ENCODE measurements at regions not wholly inside any gene's neighbourhood (a gene's known extent, or its start where the extent isn't known, plus 50 kb on each side); places are given as distances from the start of the nearest gene placed in this dataset.

DNA sequence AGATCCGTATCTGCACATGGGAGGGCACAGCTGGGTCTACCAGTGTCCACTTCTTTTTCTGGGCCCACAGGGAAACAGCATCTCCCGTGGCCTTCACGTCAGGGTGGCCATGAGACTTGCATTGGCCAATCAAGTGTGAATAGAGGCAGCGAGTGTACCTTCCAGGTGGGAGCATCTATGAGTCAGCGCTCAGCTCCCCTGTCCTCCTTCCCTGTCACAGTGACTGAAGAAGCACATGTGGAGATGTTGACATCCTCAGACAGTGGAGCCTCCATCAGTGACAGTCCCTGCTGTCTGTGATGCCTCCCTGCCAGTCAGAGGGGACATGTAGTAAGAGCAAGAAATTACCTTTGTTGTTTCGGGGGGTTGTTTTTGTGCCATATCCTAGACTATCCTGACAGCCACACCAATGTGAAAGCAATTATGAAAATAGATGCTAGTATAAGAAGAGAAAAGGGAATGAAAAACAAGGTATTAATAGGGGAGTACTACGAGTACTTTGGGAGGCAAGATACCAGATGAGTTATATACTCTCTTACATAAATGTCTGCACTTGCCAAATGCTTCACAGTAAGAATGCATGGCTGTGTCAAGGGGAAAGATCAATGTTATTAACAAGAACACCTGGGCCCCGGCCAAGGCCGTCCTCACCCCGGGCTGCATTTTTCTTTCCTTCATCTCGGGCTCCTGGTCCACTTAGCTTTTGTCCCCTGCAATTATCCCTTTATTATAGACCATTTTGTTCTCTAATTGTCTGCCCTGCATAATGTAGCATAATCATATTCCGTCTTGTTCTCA lies 86.0 kb downstream of the MATN1 start:
- no peak for TF ChIP-seq EZH2 (IDR thresholded peaks at IDR 0.05; ENCODE audit: low read length)
- TF ChIP-seq, protein P1, sequence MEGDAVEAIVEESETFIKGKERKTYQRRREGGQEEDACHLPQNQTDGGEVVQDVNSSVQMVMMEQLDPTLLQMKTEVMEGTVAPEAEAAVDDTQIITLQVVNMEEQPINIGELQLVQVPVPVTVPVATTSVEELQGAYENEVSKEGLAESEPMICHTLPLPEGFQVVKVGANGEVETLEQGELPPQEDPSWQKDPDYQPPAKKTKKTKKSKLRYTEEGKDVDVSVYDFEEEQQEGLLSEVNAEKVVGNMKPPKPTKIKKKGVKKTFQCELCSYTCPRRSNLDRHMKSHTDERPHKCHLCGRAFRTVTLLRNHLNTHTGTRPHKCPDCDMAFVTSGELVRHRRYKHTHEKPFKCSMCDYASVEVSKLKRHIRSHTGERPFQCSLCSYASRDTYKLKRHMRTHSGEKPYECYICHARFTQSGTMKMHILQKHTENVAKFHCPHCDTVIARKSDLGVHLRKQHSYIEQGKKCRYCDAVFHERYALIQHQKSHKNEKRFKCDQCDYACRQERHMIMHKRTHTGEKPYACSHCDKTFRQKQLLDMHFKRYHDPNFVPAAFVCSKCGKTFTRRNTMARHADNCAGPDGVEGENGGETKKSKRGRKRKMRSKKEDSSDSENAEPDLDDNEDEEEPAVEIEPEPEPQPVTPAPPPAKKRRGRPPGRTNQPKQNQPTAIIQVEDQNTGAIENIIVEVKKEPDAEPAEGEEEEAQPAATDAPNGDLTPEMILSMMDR (optimal IDR thresholded peaks at IDR 0.05 in 1 of 3, IDR thresholded peaks at IDR 0.05 in 1 of 3, conservative IDR thresholded peaks at IDR 0.05 in 1 of 3; ENCODE audit: extremely low read depth in 1 of 3, insufficient read depth in 2 of 3, low read length in 3 of 3) = no peak

Measured in keratinocyte (primary cell).